ENCODE measurements at regions not wholly inside any gene's neighbourhood (a gene's known extent, or its start where the extent isn't known, plus 50 kb on each side); places are given as distances from the start of the nearest gene placed in this dataset.
"Not testable (repeated sequence)": the region's sequence is repeated elsewhere in the genome, so short reads cannot be mapped to it uniquely, and the experiment has no call there.

DNA sequence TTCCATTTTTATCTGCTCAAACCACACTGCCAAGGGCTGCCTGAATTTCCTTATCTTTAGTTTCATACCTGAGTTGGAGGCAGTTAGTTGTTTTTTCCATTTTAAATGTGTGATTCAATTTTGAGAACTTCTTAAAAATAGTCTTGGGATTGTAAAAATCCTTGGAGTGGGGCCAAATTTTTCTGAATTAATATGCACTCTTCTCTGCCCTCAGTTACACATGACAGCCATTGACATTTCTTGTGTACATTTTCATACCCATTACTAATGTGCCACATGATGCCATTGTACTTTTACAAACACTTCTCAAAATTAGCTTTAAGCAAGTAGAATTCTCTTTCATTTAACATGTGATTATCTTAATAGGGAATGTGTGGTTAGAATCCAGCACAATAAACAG is 141.7 kb downstream of the C3orf38 start:
- no peak for DNase-seq (ENCODE audit: low read depth)

DNA sequence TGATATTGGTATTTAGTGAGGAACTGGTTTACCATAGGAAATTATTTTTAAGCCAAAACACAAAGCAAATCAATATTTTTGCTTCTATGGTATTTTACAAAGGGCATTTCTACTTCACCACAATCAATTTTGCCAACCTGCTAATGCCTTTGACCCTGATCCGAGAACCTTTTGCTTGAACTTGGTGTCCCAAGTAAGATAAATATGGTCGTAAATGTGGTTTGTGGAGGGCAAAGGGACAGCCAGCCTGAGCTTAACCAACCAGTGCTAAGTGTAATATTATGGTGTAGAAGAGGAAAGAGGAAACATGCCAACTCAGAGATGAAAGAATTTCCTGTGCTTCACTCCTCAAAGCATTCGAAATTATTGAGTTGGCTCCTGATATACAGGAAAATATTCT is 148.4 kb downstream of the C3orf38 start:
- DNase-seq (ENCODE audit: low read depth) = no peak

DNA sequence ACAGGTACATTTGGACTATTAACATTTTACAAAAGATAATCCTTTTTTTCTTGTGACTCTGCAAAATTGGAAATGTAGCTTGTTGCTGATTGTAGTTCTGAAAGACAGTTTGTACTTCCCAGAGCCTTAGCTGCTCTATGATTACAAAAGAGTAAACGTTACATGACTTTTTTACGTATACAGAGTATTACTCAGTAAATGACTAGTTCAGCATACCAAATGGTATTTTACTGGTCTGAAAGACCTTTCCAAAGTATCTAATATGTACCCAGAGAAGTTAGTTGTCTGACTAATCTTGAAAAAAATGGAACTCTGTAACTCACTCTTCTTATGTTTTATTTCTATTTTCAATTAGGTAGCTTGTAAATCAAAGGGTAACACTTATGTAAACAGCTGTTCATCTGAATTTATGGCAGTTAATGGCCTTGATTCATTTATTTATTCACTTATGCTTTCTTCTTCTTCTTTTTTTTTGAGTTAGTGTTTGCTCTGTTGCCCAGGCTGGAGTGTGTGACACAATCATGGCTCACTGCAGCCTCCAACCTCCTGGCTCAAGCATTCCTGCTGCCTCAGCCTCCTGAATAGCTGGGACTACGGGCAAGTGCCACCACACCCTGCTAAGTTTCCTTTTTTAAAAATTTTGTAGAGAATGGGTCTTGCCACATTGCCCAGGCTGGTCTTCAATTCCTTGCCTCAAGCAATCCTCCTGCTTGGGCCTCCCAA is 151.7 kb downstream of the C3orf38 start:
- peak; percentile 13 for DNase-seq (ENCODE audit: low read depth)

DNA sequence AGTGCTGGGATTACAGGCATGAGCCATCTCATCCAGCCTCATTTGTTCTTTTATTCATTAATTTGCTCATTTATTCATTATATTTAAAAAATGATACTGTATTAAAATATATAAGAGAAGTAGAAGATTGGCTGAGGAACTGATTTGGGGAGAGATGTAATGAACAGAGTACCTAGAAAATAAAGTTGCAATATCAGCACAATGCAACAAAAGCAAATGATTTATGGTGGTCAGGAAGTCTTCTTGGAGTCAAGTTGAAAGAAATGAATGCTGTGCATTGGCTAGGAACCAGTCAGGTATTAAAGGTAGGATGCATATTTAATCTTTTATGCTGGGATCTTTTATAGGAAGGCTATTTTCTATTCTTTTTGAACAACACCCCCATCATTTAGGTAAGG is 152.2 kb downstream of the C3orf38 start:
- DNase-seq (ENCODE audit: low read depth) = no peak

DNA sequence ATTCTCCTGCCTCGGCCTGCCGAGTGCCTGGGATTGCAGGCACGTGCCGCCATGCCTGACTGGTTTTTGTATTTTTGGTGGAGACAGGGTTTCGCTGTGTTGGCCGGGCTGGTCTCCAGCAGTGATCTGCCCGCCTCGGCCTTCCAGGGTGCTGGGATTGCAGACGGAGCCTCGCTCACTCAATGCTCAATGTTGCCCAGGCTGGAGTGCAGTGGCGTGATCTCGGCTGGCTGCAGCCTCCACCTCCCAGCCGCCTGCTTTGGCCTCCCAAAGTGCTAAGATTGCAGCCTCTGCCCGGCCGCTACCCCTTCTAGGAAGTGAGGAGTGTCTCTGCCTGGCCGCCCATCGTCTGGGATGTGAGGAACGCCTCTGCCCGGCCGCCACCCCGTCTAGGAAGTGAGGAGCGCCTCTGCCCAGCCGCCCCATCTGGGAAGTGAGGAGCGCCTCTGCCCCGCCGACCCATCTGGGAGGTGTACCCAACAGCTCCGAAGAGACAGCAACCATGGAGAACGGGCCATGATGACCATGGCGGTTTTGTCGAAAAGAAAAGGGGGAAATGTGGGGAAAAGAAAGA is 153.7 kb downstream of the C3orf38 start:
- DNase-seq (ENCODE audit: low read depth) = not testable (repeated sequence)

DNA sequence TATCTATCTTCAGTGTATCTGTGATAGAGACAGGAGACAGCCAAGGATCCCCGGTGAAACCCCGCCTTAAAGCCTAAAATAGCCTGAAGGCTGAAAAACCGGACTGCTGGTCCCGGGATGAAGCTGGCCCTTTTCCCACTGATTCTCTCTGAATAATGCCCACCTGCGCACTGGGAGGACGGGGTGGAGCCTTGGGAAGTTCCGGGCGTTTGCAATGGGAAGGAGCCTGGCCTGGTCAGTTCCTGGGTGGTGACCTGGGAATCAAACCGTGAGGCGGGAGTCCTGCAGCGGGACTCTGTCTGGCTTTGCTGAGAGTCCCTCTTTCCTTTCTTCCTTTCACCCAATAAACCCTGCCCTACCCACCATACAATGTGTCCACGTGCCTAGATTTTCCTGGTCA is 157.9 kb downstream of the C3orf38 start:
- DNase-seq (ENCODE audit: low read depth) = no peak

DNA sequence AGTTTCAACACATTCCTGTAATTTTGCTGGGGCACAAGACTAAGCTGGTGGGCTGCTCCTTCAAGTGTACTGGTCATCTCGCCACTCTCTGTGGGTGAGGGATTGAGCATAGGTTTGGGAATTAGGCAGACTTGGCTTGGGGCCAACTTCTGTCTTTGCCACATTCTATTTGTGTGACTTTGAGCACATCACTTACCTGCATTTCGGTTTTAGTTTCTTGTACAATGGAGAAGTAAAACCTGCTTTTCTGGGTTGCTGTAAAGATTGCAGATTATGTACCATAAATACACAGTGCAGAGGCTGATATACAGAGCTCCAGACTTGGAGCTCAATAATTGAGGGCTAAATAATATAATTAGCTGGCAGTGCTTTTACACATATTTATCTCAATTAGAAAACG is 162.1 kb downstream of the C3orf38 start:
- DNase-seq (ENCODE audit: low read depth) = no peak

DNA sequence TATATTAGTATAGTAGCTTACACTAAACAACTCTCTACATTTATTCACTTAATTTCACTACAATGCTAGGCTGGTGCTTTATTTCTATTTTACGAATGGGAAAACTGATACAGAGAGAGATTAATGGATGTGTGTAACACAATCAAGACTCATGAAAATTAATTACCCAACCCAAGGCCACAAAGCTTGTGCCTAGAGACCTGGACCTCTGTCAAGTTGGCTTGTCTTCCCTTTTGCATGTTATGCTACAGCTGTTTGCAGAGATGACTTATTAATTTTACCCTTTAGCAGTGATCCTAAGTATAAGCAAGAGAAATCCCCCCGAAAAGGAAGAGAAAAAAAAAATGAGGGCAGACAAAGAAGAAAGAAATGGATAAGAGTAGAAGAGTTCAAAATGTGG is 162.5 kb downstream of the C3orf38 start:
- DNase-seq (ENCODE audit: low read depth) = no peak

DNA sequence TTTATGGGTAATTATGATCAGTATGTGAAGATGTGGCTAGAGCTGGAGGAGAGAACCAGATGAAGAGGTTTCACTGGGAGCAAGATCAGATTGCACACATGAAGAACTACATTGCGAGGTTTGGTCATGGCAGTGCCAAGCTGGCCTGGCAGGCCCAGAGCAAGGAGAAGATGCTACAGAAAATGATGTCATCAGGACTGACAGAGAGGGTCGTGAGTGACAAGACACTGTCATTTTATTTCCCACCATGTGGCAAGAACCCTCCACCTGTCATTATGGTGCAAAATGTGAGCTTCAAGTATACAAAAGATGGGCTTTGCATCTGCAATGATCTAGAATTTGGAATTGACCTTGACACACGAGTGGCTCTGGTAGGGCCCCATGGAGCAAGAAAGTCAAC is 168.3 kb downstream of the C3orf38 start:
- no peak for DNase-seq (ENCODE audit: low read depth)

DNA sequence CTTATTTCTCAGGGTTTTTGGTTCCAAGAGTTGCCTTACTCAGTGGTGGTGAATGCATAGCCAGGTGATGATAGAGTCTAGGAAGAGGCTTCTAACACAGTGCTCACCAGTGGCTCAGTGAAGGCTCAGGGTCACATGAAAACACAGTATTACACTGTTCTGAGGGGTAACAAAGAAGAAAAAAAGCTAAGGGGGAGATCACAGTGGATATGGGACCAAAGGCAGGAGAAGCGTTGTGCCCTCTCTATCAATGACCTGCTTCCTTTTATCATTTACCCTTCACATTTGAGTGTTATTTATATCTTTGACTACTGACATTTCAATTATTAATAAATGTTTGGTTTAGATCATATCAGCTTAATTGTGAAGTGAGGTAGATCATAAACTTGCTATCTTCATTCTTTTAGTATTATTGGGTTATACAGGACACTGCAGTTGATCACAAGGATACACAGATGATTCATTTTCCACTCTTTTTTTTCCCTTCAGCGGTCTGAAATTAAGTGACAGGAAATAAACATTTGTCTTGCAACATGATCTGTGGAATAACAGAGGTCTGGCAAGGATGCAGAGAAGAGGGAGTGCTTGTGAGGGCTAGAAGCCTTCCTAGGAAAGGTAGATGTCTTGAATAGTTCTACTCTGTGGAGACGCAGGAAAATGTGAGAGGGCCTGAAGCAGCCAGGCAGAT is 171.7 kb downstream of the C3orf38 start:
- DNase-seq (ENCODE audit: low read depth) = no peak

DNA sequence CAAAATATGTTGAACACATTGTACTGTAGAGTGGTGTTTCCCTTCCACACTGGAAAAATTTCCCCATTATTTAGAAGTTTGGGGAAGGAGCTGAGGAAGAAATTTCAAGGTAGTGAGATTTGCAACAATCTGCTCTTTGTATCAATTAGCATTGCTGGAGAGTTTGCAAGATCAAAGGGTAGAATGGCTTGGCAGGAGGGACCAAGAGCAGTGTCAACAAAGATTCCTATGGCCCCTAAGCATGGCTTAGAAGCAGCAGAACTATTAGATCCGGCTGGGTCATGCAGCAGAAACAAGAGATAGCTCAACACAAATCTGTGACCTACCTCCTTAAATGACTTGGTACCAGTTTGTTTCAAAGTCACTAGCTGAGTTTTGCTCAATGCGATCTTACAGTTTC is 175.0 kb downstream of the C3orf38 start:
- DNase-seq (ENCODE audit: low read depth) = no peak

DNA sequence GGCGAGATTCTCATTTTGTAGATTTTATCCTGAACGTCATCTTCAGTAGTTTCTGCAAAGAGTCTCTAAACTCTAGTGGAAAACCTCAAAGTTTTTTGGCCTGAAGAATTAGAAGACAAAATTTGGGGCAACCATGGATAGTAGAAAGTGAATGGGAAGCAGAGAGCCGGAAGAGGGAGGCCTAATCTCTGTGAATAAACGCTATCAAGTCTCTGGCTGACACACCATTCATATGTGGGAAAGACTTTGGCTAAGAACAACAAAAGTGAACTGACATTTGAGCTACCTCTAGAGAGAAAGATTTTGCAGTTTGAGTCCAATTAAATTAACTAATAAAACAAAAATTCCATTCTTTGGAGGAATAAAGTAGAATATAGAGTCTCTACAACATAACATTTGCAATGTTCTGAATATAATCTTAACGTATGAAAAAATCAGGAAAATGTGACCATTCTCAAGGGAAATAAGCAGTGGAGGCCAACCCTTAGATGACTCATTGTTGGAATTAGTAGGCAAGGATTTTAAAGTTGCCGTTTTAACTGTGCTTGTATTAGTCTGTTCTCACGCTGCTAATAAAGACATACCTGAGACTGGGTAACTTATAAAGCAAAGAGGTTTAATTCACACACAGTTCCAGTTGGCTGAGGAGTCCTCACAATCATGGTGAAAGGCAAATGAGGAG is 184.6 kb downstream of the C3orf38 start:
- DNase-seq (ENCODE audit: low read depth) = no peak

DNA sequence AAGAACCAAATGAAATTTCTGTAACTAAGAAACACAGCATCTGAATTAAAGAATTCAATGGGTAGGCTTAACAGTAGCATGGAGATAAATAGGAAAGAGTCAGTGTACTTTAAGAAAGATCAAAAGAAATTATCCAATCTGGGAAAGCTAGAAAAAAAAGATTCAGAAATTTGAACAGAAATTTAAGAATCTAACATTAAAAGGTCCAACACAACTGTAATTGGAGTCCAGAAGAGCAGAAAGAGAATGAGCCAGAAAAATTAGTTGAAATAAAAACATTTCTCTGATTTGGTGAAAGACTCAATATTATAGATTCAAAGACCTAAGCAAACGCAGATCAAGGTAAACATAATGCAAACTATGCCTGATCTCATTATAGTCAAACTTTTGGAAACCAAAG is 187.1 kb downstream of the C3orf38 start:
- DNase-seq (ENCODE audit: low read depth) = no peak

DNA sequence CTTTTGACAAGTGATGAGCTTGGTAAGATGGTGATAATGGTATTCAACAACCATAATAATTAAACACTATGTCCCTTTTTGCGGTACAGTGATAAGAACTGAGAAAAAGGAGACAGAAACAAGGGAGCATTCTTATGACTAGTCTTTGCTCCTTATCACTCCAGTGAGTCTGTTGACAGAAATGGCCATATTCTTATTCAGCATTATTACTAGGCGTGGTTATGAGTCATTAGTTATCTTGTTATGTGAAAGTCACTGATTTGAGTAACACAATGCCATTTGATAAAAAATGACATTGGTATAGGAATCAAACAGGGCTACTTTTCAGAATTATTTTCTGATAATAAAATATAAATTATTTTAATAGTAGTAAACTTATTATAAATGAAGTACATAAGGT is 193.5 kb downstream of the C3orf38 start:
- no peak for DNase-seq (ENCODE audit: low read depth)

DNA sequence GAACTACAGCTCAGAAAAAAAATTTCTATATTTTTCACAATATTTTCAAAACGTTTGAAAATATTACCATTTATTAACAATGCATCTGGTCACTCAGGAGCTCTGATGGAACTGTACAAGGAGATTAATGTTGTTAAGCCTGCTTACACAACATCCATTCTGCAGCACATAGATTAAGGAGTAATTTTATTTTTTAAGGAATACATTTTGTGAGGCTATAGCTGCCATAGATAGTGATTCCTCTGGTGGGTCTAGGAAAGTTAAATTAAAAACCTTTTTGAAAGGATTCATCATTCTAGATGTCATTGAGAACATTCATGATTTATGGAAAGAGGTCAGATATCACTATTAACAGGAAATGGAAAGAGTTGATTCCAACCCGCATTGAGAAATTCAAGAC is 196.9 kb downstream of the C3orf38 start:
- no peak for DNase-seq (ENCODE audit: low read depth)

DNA sequence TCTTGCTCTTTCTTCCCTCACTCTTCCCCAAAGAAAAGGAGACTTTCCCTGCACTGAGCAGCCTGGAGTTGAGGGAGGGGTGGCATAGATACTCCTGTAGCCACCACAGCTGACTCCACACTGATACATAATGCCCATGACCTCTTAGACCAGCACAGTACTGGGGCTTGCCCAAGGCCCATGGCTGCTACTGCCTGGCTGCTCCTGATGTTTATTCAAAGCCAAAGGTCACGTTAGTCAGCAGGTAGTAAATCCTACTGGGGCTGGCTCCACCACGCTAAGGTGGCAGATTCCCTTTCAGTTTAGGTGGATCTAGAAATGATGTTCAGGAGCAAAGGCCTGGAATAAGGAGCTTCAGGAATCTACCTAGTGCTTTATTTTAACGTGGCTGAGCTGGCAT is 212.7 kb downstream of the C3orf38 start:
- no peak for DNase-seq (ENCODE audit: low read depth)

DNA sequence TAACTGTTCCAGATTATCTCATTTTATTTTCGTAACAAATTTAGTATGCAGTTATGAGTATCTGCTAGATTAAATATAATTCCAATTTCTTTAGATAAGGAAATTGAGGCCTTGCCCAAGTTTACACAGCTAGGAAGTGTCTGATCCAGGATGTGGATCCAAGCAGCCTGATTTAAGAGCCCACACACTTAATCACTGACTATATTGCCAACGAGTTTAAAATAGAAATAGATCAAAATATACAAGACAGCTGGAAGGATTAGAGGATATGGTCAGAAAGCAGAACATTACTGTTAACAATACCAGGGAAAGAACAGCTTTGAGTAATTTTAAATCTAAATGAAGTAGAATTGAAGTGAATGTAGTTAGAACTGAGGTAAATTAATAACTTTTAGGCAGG is 215.2 kb downstream of the C3orf38 start:
- no peak for DNase-seq (ENCODE audit: low read depth)

DNA sequence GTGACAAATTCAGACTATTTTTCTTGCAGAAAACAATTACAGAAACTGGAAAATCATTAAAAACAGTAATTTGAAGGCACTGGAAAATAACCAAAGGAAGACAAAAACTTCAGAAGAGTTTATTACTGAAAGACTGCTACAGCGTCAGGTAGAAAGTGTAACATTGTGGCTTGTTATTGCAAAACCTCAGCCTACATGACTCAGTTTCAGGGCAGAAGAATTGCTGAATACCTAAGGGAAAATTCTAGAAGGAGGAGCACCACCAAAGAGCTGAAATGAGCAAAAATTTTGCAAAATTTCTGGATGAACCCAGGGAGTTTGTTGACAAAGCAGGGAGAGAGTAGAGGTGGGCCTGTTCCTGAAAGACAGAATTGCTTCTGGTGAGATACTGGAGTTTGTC is 219.6 kb downstream of the C3orf38 start:
- DNase-seq (ENCODE audit: low read depth) = no peak

DNA sequence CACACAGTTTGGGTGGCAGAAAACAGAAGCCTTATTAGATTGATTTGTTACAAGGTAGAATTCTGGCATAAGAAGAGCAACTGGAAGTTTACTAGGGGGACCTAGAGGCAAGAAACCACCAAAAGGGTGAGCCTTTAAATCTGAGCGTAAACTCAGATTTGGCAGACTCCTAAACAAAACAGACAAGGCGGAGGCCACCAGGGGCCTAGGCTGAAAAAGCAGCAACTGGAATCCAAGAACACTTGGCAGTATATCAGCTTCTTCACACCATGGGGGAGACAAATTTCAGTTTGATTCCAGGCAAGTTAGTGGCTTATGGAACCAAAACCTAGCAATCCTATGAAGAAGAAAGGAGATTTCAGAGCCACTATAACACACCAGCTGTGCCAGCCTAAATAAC is 220.0 kb downstream of the C3orf38 start:
- DNase-seq (ENCODE audit: low read depth) = no peak

DNA sequence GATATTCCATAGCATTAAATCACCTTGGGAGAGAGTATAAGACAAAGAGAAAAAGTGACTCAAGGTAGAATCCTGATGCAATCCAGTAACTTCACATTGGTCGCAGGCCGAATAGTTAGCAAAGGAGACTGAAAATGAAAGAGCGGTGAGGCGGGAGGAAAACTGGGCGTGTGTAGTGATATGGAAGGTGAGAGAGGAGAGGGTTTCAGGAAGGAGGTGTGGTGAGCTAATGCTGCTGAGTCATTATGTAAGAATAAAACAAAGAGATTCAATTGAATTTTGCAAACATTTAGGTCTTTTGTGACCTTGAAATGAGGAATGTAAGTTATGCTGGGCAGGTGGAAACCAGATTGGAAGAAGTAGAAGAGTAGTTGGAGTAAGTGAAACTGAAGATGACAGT is 235.3 kb downstream of the C3orf38 start:
- no peak for DNase-seq (ENCODE audit: low read depth)

DNA sequence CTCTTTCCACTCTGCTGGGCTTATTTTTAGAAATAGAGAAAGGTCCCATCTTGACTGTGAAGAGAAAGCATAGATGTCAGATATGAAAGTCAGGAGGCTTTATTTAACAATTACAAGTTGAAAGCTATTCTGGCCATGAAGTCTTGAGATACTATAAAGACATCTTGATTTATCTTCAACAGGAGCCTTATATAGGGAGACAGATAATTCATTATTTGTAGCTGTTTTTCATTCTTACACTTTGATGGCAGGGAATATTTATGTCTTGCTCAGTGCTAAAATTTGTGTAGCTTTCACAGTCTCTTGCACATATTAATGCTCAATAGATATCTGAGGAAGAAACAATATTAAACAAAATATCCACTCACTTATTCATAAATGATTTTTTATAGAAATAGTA is 248.8 kb downstream of the C3orf38 start:
- no peak for DNase-seq (ENCODE audit: low read depth)

DNA sequence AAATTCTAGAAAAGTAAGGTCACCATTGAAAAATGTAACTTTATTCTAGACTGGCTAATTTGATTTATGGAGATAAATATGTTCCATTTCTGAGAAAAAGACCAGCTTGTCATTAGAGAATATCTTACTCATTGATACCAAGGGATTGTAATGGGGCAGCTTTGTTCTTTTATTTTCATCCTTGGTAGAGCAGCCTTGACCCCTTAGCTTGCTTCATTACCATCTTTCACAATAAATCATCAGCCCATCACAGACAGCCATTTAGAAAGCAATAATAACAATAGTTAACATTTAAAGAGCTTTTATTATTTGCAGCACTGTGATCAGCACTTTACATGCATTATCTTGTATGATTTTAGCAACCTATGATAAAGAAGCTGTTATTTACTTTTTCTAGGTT is 253.6 kb downstream of the C3orf38 start:
- DNase-seq (ENCODE audit: low read depth) = no peak

DNA sequence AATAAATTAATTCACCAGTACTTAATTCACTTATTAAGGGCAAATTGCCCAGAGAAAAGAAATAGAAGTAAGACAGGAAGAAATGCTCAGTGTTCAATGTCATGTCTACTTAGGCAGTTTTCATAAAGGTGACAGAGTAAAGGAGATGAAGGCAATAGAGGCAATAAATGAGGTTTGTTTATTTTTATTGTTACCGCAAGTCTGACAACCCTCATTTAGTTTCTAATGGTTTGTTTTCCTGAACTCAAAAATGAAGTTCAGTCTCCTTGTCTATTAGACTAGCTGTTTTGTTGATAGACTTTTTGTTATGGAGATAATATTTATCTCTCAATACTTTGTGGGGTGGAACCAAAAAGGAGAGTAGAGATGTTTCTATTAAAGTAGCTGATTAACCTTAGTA is 258.3 kb downstream of the C3orf38 start:
- no peak for DNase-seq (ENCODE audit: low read depth)

Data from ELR (cell line).